Naive thymus-derived CD4-positive, alpha-beta T cell (primary cell): ENCODE measurements at regions not wholly inside any gene's neighbourhood (a gene's known extent, or its start where the extent isn't known, plus 50 kb on each side); places are given as distances from the start of the nearest gene placed in this dataset.

Experiments used
- ATAC-seq: fragments of 150-1000 bp; cut with Tn5 transposase; 2 replicates; pipeline ENCODE4 v1.10.0; 2021; ENCODE audit warnings: mild to moderate bottlenecking, moderate library complexity
- CTCF ChIA-PET: fragments of 350-600 bp; sonication (Branson Sonifier 250); formaldehyde crosslinking; loops from one replicate; lab custom pipeline; 2021; ENCODE audit warnings: antibody characterized with exemption; lab: Charles Lee
- POLR2A ChIA-PET: fragments of 350-600 bp; sonication (Branson Sonifier 250); formaldehyde crosslinking; loops from one replicate; lab custom pipeline; 2021; ENCODE audit warnings: antibody characterized with exemption, inconsistent platforms; lab: Charles Lee
- DNase-seq, 9 donors: peaks; one replicate each; pipeline versions ENCODE4 v3.0.0 to v3.0.0-alpha.2; 2020 to 2022; ENCODE audit warnings: mixed read lengths in 1 of 9
- H3K27ac ChIP-seq: one replicate; pipeline ENCODE4 v1.7.0; 2013; ENCODE audit warnings: mild to moderate bottlenecking, low read depth, low read length, moderate library complexity
- H3K27me3 ChIP-seq, 2 donors: one replicate each; pipeline ENCODE4 v1.7.0; 2013; ENCODE audit warnings: low read length in 2 of 2, mild to moderate bottlenecking in 2 of 2, moderate library complexity in 2 of 2; ENCODE audit not compliant: control insufficient read depth in 2 of 2, insufficient read depth in 2 of 2
- H3K36me3 ChIP-seq, 3 experiments: 1 replicate in 2 of 3; 2 replicates in 1 of 3; pipeline ENCODE4 v1.7.0; 2013; ENCODE audit warnings: low read length in 3 of 3, mild to moderate bottlenecking in 3 of 3, moderate library complexity in 1 of 3; ENCODE audit not compliant: insufficient read depth in 3 of 3, control insufficient read depth in 2 of 3
- H3K4me1 ChIP-seq, 2 donors: one replicate each; pipeline ENCODE4 v1.7.0; 2013; ENCODE audit warnings: low read length in 2 of 2, mild to moderate bottlenecking in 2 of 2, moderate library complexity in 1 of 2; ENCODE audit not compliant: control insufficient read depth in 2 of 2, insufficient read depth in 2 of 2
- H3K4me3 ChIP-seq: 2 replicates; pipeline ENCODE4 v1.7.0; 2013; ENCODE audit warnings: mild to moderate bottlenecking, low read length
- H3K9me3 ChIP-seq, 3 experiments: 1 replicate in 2 of 3; 2 replicates in 1 of 3; pipeline ENCODE4 v1.7.0; 2013; ENCODE audit warnings: low read length in 3 of 3; ENCODE audit not compliant: control insufficient read depth in 2 of 3
- H3K27ac Mint-ChIP-seq, 9 donors: one replicate each; pipeline ENCODE4 v1.8.0; 2020 to 2022; ENCODE audit warnings: mixed read lengths in 9 of 9, mild to moderate bottlenecking in 8 of 9, moderate library complexity in 5 of 9, inconsistent platforms in 2 of 9
- H3K27me3 Mint-ChIP-seq, 5 donors: one replicate each; pipeline ENCODE4 v1.8.0; 2021 to 2022; ENCODE audit warnings: mixed read lengths in 5 of 5, mild to moderate bottlenecking in 1 of 5
- H3K36me3 Mint-ChIP-seq, 5 donors: one replicate each; pipeline ENCODE4 v1.8.0; 2020 to 2022; ENCODE audit warnings: mixed read lengths in 5 of 5, mild to moderate bottlenecking in 3 of 5, inconsistent platforms in 1 of 5
- H3K4me1 Mint-ChIP-seq, 7 donors: one replicate each; pipeline ENCODE4 v1.8.0; 2020 to 2022; ENCODE audit warnings: mixed read lengths in 7 of 7, mild to moderate bottlenecking in 3 of 7, inconsistent platforms in 1 of 7
- H3K4me3 Mint-ChIP-seq, 10 donors: one replicate each; pipeline ENCODE4 v1.8.0; 2020 to 2022; ENCODE audit warnings: mild to moderate bottlenecking in 10 of 10, mixed read lengths in 10 of 10, moderate library complexity in 6 of 10, inconsistent platforms in 2 of 10
- H3K9me3 Mint-ChIP-seq, 11 donors: one replicate each; pipeline ENCODE4 v1.8.0; 2020 to 2022; ENCODE audit warnings: mixed read lengths in 11 of 11, mild to moderate bottlenecking in 4 of 11, inconsistent platforms in 1 of 11, moderate library complexity in 1 of 11
- intact Hi-C, 2 donors: fragments of 100-400 bp; cut with micrococcal nuclease; formaldehyde crosslinking; loops; one replicate each; pipeline ENCODE4 v1.15.1; 2023

- CTCF ChIA-PET: no interaction called here
- H3K27me3 ChIP-seq: no peaks in the 10 kb centered on the region
- POLR2A ChIA-PET: no interaction called here
- Mint-ChIP-seq H3K36me3 (no peaks in the 10 kb centered on the region), H3K4me1 (no peaks in the 10 kb centered on the region), H3K27ac (no peak overlapping the region), H3K9me3 (peaks cover 1 to 29% (median 6%) of the 10 kb centered on the region in 11 donors), H3K27me3 (no peaks in the 10 kb centered on the region), H3K4me3 (no peak overlapping the region)
- intact Hi-C loops: no loop called here
- no peaks in the 10 kb centered on the region for H3K9me3 ChIP-seq
- no peak for ATAC-seq
- no peak overlapping the region for H3K27ac ChIP-seq
- H3K36me3 ChIP-seq: no peaks in the 10 kb centered on the region
- no peaks in the 10 kb centered on the region for H3K4me1 ChIP-seq
- no peak overlapping the region for H3K4me3 ChIP-seq
- DNase-seq: no peak
These were observed 1090.2 kb upstream of the PIK3C3 start for GRCh38 chr18:40864846-40865245.

- CTCF ChIA-PET: no interaction called here
- POLR2A ChIA-PET: no interaction called here
- no peak for ATAC-seq
- no peak for DNase-seq
- Mint-ChIP-seq H3K4me3 (no peak overlapping the region), H3K4me1 (no peaks in the 10 kb centered on the region), H3K27ac (no peak overlapping the region), H3K27me3 (no peaks in the 10 kb centered on the region), H3K9me3 (peaks cover 1 to 29% (median 8%) of the 10 kb centered on the region in 11 donors), H3K36me3 (no peaks in the 10 kb centered on the region)
- H3K4me1 ChIP-seq: no peaks in the 10 kb centered on the region
- no peaks in the 10 kb centered on the region for H3K27me3 ChIP-seq
- intact Hi-C loops: no loop called here
- no peak overlapping the region for H3K27ac ChIP-seq
- no peaks in the 10 kb centered on the region for H3K36me3 ChIP-seq
- no peak overlapping the region for H3K4me3 ChIP-seq
- H3K9me3 ChIP-seq: no peaks in the 10 kb centered on the region
These were observed 1091.2 kb upstream of the PIK3C3 start for GRCh38 chr18:40863801-40864200.

GRCh38 chr18:40860189-40860588 lies 1094.8 kb upstream of the PIK3C3 start:
- H3K36me3 ChIP-seq: no peaks in the 10 kb centered on the region
- no peaks in the 10 kb centered on the region for H3K27me3 ChIP-seq
- H3K4me3 ChIP-seq: no peak overlapping the region
- Mint-ChIP-seq H3K36me3 (no peaks in the 10 kb centered on the region), H3K4me1 (no peaks in the 10 kb centered on the region), H3K9me3 (peaks cover 5 to 48% (median 11%) of the 10 kb centered on the region in 11 donors), H3K27ac (no peak overlapping the region), H3K4me3 (no peak overlapping the region), H3K27me3 (no peaks in the 10 kb centered on the region)
- no peak for DNase-seq
- no peak overlapping the region for H3K27ac ChIP-seq
- no peaks in the 10 kb centered on the region for H3K9me3 ChIP-seq
- no peaks in the 10 kb centered on the region for H3K4me1 ChIP-seq
- intact Hi-C loops: no loop called here
- no peak for ATAC-seq
- ChIA-PET POLR2A (no interaction called here), CTCF (no interaction called here)

- Histone ChIP-seq H3K9me3 (no peaks in the 10 kb centered on the region), H3K27me3 (no peaks in the 10 kb centered on the region), H3K4me1 (no peaks in the 10 kb centered on the region), H3K36me3 (no peaks in the 10 kb centered on the region), H3K4me3 (no peak overlapping the region), H3K27ac (no peak overlapping the region)
- Mint-ChIP-seq H3K4me3 (no peak overlapping the region), H3K27ac (no peak overlapping the region), H3K9me3 (peaks cover 3 to 35% (median 11%) of the 10 kb centered on the region in 11 donors), H3K36me3 (no peaks in the 10 kb centered on the region), H3K27me3 (no peaks in the 10 kb centered on the region), H3K4me1 (no peaks in the 10 kb centered on the region)
- POLR2A ChIA-PET: no interaction called here
- no peak for DNase-seq
- intact Hi-C loops: no loop called here
- CTCF ChIA-PET: no interaction called here
- ATAC-seq: no peak
These were observed 1099.4 kb upstream of the PIK3C3 start for GRCh38 chr18:40855661-40856060.

GRCh38 chr18:40852406-40852805 lies 1102.6 kb upstream of the PIK3C3 start:
- Mint-ChIP-seq H3K9me3 (peaks cover 2 to 36% (median 8%) of the 10 kb centered on the region in 11 donors), H3K4me3 (no peak overlapping the region), H3K36me3 (no peaks in the 10 kb centered on the region), H3K27me3 (no peaks in the 10 kb centered on the region), H3K27ac (no peak overlapping the region), H3K4me1 (no peaks in the 10 kb centered on the region)
- POLR2A ChIA-PET: interaction anchor here (0.6 kb wide), 1 partner anchor 30 kb away, joined by 3 read pairs; no protein-coding TSS in a partner anchor
- Histone ChIP-seq H3K4me3 (no peak overlapping the region), H3K27me3 (no peaks in the 10 kb centered on the region), H3K36me3 (no peaks in the 10 kb centered on the region), H3K9me3 (no peaks in the 10 kb centered on the region), H3K27ac (no peak overlapping the region), H3K4me1 (no peaks in the 10 kb centered on the region)
- CTCF ChIA-PET: no interaction called here
- ATAC-seq (no peak), DNase-seq (no peak)
- intact Hi-C loops: no loop called here

GRCh38 chr18:40851014-40851429 lies 1104.0 kb upstream of the PIK3C3 start:
- intact Hi-C loops: no loop called here
- Mint-ChIP-seq H3K4me3 (no peak overlapping the region), H3K4me1 (no peaks in the 10 kb centered on the region), H3K36me3 (no peaks in the 10 kb centered on the region), H3K27ac (no peak overlapping the region), H3K9me3 (peaks cover 0 to 25% (median 6%) of the 10 kb centered on the region in 11 donors), H3K27me3 (no peaks in the 10 kb centered on the region)
- H3K27me3 ChIP-seq: no peaks in the 10 kb centered on the region
- ATAC-seq (no peak), DNase-seq (no peak)
- H3K9me3 ChIP-seq: no peaks in the 10 kb centered on the region
- CTCF ChIA-PET: no interaction called here
- H3K4me3 ChIP-seq: no peak overlapping the region
- no peak overlapping the region for H3K27ac ChIP-seq
- POLR2A ChIA-PET: no interaction called here
- H3K4me1 ChIP-seq: no peaks in the 10 kb centered on the region
- H3K36me3 ChIP-seq: no peaks in the 10 kb centered on the region

GRCh38 chr18:40849886-40850285 lies 1105.1 kb upstream of the PIK3C3 start:
- Histone ChIP-seq H3K27ac (no peak overlapping the region), H3K4me1 (no peaks in the 10 kb centered on the region), H3K27me3 (no peaks in the 10 kb centered on the region), H3K4me3 (no peak overlapping the region), H3K9me3 (no peaks in the 10 kb centered on the region), H3K36me3 (no peaks in the 10 kb centered on the region)
- Mint-ChIP-seq H3K27me3 (no peaks in the 10 kb centered on the region), H3K4me3 (no peak overlapping the region), H3K27ac (no peak overlapping the region), H3K9me3 (peaks cover 0 to 22% (median 4%) of the 10 kb centered on the region in 11 donors), H3K4me1 (no peaks in the 10 kb centered on the region), H3K36me3 (no peaks in the 10 kb centered on the region)
- POLR2A ChIA-PET: no interaction called here
- ATAC-seq: no peak
- intact Hi-C loops: no loop called here
- DNase-seq: no peak
- CTCF ChIA-PET: no interaction called here
